Heart left ventricle (tissue), 13 donors: ENCODE measurements at regions not wholly inside any gene's neighbourhood (a gene's known extent, or its start where the extent isn't known, plus 50 kb on each side); places are given as distances from the start of the nearest gene placed in this dataset.

ENCODE experiments used
- CTCF ChIP-seq, 12 donors: fragments of 200-600 bp; sonication (generic) in 4 of 12; IDR thresholded peaks; one replicate each; pipeline versions ENCODE4 v1.5.0 to v1.8.0; 2018 to 2022; ENCODE audit warnings: antibody characterized with exemption in 12 of 12, mild to moderate bottlenecking in 5 of 12
- POLR2A ChIP-seq, 2 donors: fragments of 450-650 bp; IDR thresholded peaks; one replicate each; pipeline ENCODE4 v1.6.1; 2017; ENCODE audit warnings: antibody characterized with exemption in 2 of 2, mild to moderate bottlenecking in 2 of 2, moderate library complexity in 2 of 2
- donor health status: ischemic (EF 13 %, LVEDD 7.1; RV severe dilation, severe dysfunction).
- donor health status: DM: no; HTN: yes; CAD: no.
- donor health status: DM: no; HTN: no; CAD: no.
- donor health status: ischemic (EF 25% LVEDD 6.9; RV normal size, moderate dysfunction).
- donor health status: ischemic (EF 25% LVEDD 5.7; RV mildly dilated, moderate dysfunction).
- donor health status: ischemic (EF 35%, LVEDD 5.7; RV mildly dilated, moderate dysfunction).
- donor health status: nonischemic (EF 11% LVEDD 7.7; RV severe dilation, severe dysfunction).
- donor health status: DM: yes; HTN: yes; CAD: no.
- donor health status: PGD.
- donor health status: ischemic (EF 29% LVEDD 5.4; RV normal size, mild dysfunction).
- donor health status: nonischemic (EF 23%, LVEDD 6.1; RV moderate dilation, normal function).

GRCh38 chr5:158591301-158591863 lies 508.3 kb downstream of the EBF1 start:
- TF ChIP-seq CTCF (IDR thresholded peaks at IDR 0.05) (no peak), POLR2A (IDR thresholded peaks at IDR 0.05) (no peak)
